Astrocyte (in vitro differentiated cells and primary cell): ENCODE measurements at regions not wholly inside any gene's neighbourhood (a gene's known extent, or its start where the extent isn't known, plus 50 kb on each side); places are given as distances from the start of the nearest gene placed in this dataset.

Experiments used
- DNase-seq: peaks from one replicate; pipeline ENCODE4 v3.0.0-alpha.2; 2010; ENCODE audit warnings: low read depth
- FAIRE-seq: peaks from 2 replicates; lab custom pipeline; 2011; peaks lifted over from hg19 to GRCh38; lab: Jason Lieb, UNC
- H2AFZ ChIP-seq: 2 replicates; pipeline ENCODE4 v1.6.0; 2012; ENCODE audit warnings: low read depth, low read length, inconsistent platforms
- H3K27ac ChIP-seq: 2 replicates; pipeline ENCODE4 v1.5.1; 2011; ENCODE audit warnings: low read depth, low read length, inconsistent platforms
- H3K27me3 ChIP-seq: 2 replicates; pipeline ENCODE4 v1.6.0; 2011; ENCODE audit warnings: low read length, inconsistent platforms; ENCODE audit not compliant: insufficient read depth
- H3K36me3 ChIP-seq: 2 replicates; pipeline ENCODE4 v1.5.1; 2011; ENCODE audit warnings: low read length, inconsistent platforms; ENCODE audit not compliant: insufficient read depth
- H3K4me1 ChIP-seq: 2 replicates; pipeline ENCODE4 v1.5.1; 2011; ENCODE audit warnings: low read length, inconsistent platforms; ENCODE audit not compliant: insufficient read depth
- H3K4me2 ChIP-seq: 2 replicates; pipeline ENCODE4 v1.6.0; 2012; ENCODE audit warnings: low read length, inconsistent platforms
- H3K4me3 ChIP-seq: 2 replicates; pipeline ENCODE4 v1.5.1; 2011; ENCODE audit warnings: low read depth, mild to moderate bottlenecking, low read length, inconsistent platforms; ENCODE audit not compliant: insufficient read depth
- H3K79me2 ChIP-seq: 2 replicates; pipeline ENCODE4 v1.6.0; 2012; ENCODE audit warnings: mild to moderate bottlenecking, low read length, inconsistent platforms; ENCODE audit not compliant: insufficient read depth
- H3K9ac ChIP-seq: 2 replicates; pipeline ENCODE4 v1.6.0; 2012; ENCODE audit warnings: mild to moderate bottlenecking, low read length, inconsistent platforms
- H3K9me3 ChIP-seq: 2 replicates; pipeline ENCODE4 v1.5.1; 2012; ENCODE audit warnings: low read depth, mild to moderate bottlenecking, low read length, inconsistent platforms; ENCODE audit not compliant: insufficient read depth
- H4K20me1 ChIP-seq: 2 replicates; pipeline ENCODE4 v1.6.0; 2012; ENCODE audit warnings: low read length, inconsistent platforms; ENCODE audit not compliant: insufficient read depth
- H3K27ac Mint-ChIP-seq: one replicate; pipeline ENCODE4 v1.8.0; 2021; ENCODE audit warnings: mild to moderate bottlenecking, mixed read lengths; ENCODE audit not compliant: unreplicated experiment
- H3K27me3 Mint-ChIP-seq: one replicate; pipeline ENCODE4 v1.8.0; 2021; ENCODE audit warnings: low read depth, mixed read lengths; ENCODE audit not compliant: unreplicated experiment
- H3K36me3 Mint-ChIP-seq: one replicate; pipeline ENCODE4 v1.8.0; 2021; ENCODE audit warnings: low read depth, mixed read lengths; ENCODE audit not compliant: unreplicated experiment
- H3K4me1 Mint-ChIP-seq: one replicate; pipeline ENCODE4 v1.8.0; 2021; ENCODE audit warnings: low read depth, mixed read lengths; ENCODE audit not compliant: unreplicated experiment
- H3K4me3 Mint-ChIP-seq: one replicate; pipeline ENCODE4 v1.8.0; 2021; ENCODE audit warnings: mild to moderate bottlenecking, moderate library complexity, mixed read lengths; ENCODE audit not compliant: unreplicated experiment
- H3K9me3 Mint-ChIP-seq: one replicate; pipeline ENCODE4 v1.8.0; 2021; ENCODE audit warnings: mild to moderate bottlenecking, mixed read lengths; ENCODE audit not compliant: unreplicated experiment
- CTCF ChIP-seq: IDR thresholded peaks from 2 replicates; pipeline ENCODE4 v1.5.1; 2011; ENCODE audit warnings: low read depth, mild to moderate bottlenecking, inconsistent platforms, low read length, moderate library complexity; ENCODE audit not compliant: insufficient read depth
- EZH2 ChIP-seq: IDR thresholded peaks from 2 replicates; pipeline ENCODE4 v1.6.1; 2012; ENCODE audit warnings: mild to moderate bottlenecking, low read length, inconsistent platforms; ENCODE audit not compliant: insufficient read depth

- DNase-seq (no peak), FAIRE-seq (no peak)
- Histone ChIP-seq H3K9me3 (no peaks in the 10 kb centered on the region), H2AFZ (no peak overlapping the region), H3K4me1 (peaks cover 73% of the 10 kb centered on the region), H3K4me2 (no peak overlapping the region), H3K4me3 (no peak overlapping the region), H3K27ac (no peak overlapping the region), H3K79me2 (peaks cover 97% of the 10 kb centered on the region), H4K20me1 (peaks cover 60% of the 10 kb centered on the region), H3K9ac (no peak overlapping the region), H3K27me3 (no peaks in the 10 kb centered on the region), H3K36me3 (peaks cover 5% of the 10 kb centered on the region)
- TF ChIP-seq CTCF (no peak), EZH2 (no peak)
- peaks cover 57% of the 10 kb centered on the region for H3K4me1 Mint-ChIP-seq
- H3K9me3 Mint-ChIP-seq: no peaks in the 10 kb centered on the region
- peaks cover 4% of the 10 kb centered on the region for H3K36me3 Mint-ChIP-seq
- H3K27ac Mint-ChIP-seq: peak overlapping the region; percentile 6
- H3K27me3 Mint-ChIP-seq: no peaks in the 10 kb centered on the region
- no peak overlapping the region for H3K4me3 Mint-ChIP-seq
Observed at GRCh38 chr1:201707027-201707426, 121.9 kb upstream of the IPO9 start.

DNA sequence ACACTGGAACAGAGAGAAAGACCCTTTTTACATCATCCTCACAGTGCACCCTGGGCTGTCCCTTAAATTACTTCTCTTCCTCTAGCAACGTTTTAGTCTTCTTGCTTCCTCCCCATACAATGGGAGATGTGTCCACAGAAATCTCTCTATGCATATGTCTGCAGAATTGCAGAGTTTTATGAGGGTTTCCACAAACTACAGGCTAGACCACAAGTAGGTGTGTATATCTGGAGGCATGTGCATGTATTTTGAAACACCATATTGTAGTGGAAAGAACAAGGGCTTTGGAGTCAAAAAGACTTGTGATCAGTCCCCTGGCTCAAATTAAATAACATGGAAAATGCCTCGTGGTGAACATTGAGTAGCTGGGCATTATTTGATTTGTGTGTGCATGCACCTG is 121.3 kb upstream of the IPO9 start:
- no peak overlapping the region for H3K27ac ChIP-seq
- no peak for TF ChIP-seq CTCF
- TF ChIP-seq EZH2: no peak
- H3K4me2 ChIP-seq: no peak overlapping the region
- H3K36me3 Mint-ChIP-seq: peaks cover 4% of the 10 kb centered on the region
- no peak overlapping the region for H3K4me3 ChIP-seq
- FAIRE-seq (no peak), DNase-seq (no peak)
- no peak overlapping the region for H2AFZ ChIP-seq
- H3K9ac ChIP-seq: no peak overlapping the region
- H3K9me3 Mint-ChIP-seq: no peaks in the 10 kb centered on the region
- peaks cover 5% of the 10 kb centered on the region for H3K36me3 ChIP-seq
- H3K4me1 Mint-ChIP-seq: peaks cover 62% of the 10 kb centered on the region
- H3K27me3 Mint-ChIP-seq: no peaks in the 10 kb centered on the region
- no peaks in the 10 kb centered on the region for H3K27me3 ChIP-seq
- peaks cover 77% of the 10 kb centered on the region for H3K4me1 ChIP-seq
- H3K4me3 Mint-ChIP-seq: no peak overlapping the region
- peaks cover 55% of the 10 kb centered on the region for H4K20me1 ChIP-seq
- H3K9me3 ChIP-seq: no peaks in the 10 kb centered on the region
- H3K27ac Mint-ChIP-seq: no peak overlapping the region
- peaks cover 97% of the 10 kb centered on the region for H3K79me2 ChIP-seq

DNA sequence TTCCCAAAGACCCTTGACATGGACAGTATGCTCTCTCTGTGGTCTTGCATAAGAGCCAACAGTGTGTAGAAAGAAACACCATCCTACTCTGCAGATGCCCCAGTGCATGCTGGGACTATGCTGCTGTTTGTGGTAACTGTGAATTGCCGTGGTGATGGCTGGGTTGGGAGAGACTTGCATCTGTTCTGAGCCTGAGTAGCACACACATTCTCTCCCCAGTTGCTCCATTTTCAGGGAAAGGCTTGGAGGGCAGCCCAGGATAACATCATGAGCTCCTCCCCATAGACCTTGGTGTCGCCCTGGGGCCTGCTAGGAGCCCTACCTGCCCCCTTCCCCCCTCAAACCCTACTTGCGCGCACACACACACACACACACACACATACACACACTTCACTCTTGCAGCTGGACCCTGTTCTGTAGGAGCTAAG is 120.9 kb upstream of the IPO9 start:
- peaks cover 5% of the 10 kb centered on the region for H3K36me3 ChIP-seq
- peaks cover 77% of the 10 kb centered on the region for H3K4me1 ChIP-seq
- no peak overlapping the region for H3K4me2 ChIP-seq
- no peak for FAIRE-seq
- DNase-seq: peak; percentile 68
- peaks cover 63% of the 10 kb centered on the region for H3K4me1 Mint-ChIP-seq
- H3K27me3 Mint-ChIP-seq: no peaks in the 10 kb centered on the region
- no peaks in the 10 kb centered on the region for H3K9me3 Mint-ChIP-seq
- H3K27ac ChIP-seq: no peak overlapping the region
- peaks cover 50% of the 10 kb centered on the region for H4K20me1 ChIP-seq
- TF ChIP-seq EZH2 (no peak), CTCF (no peak)
- H3K36me3 Mint-ChIP-seq: peaks cover 4% of the 10 kb centered on the region
- no peaks in the 10 kb centered on the region for H3K27me3 ChIP-seq
- H3K9me3 ChIP-seq: no peaks in the 10 kb centered on the region
- no peak overlapping the region for H2AFZ ChIP-seq
- H3K4me3 Mint-ChIP-seq: no peak overlapping the region
- peaks cover 97% of the 10 kb centered on the region for H3K79me2 ChIP-seq
- no peak overlapping the region for H3K9ac ChIP-seq
- H3K27ac Mint-ChIP-seq: no peak overlapping the region
- H3K4me3 ChIP-seq: no peak overlapping the region
